GM19240 (cell line): ENCODE measurements at regions not wholly inside any gene's neighbourhood (a gene's known extent, or its start where the extent isn't known, plus 50 kb on each side); places are given as distances from the start of the nearest gene placed in this dataset.
"Not testable (repeated sequence)": the region's sequence is repeated elsewhere in the genome, so short reads cannot be mapped to it uniquely, and the experiment has no call there.

Experiments
- DNase-seq: peaks from one replicate; pipeline ENCODE4 v3.0.0; 2011; ENCODE audit warnings: low spot score; ENCODE audit not compliant: insufficient read length

DNA sequence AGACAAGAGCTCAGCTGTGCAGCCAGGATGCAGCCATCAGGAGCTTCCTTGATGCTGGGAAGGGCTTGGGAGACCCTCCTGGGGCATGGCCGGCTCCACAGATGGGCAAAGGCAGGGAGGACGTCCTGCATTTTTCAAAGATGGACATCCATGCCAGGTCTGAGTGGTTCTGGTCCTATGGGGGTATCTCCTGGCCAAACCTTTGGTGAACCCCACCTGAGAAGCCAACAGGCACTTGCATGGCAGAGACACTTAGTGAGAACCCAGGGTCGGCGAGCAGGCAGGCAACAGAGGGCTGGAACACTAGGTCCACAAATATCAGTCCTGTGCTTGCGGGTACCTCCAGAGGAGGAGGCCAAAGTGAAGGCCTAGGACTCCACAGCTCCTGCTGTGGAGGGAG lies 70.0 kb downstream of the KCTD15 start:
- DNase-seq = no peak

DNA sequence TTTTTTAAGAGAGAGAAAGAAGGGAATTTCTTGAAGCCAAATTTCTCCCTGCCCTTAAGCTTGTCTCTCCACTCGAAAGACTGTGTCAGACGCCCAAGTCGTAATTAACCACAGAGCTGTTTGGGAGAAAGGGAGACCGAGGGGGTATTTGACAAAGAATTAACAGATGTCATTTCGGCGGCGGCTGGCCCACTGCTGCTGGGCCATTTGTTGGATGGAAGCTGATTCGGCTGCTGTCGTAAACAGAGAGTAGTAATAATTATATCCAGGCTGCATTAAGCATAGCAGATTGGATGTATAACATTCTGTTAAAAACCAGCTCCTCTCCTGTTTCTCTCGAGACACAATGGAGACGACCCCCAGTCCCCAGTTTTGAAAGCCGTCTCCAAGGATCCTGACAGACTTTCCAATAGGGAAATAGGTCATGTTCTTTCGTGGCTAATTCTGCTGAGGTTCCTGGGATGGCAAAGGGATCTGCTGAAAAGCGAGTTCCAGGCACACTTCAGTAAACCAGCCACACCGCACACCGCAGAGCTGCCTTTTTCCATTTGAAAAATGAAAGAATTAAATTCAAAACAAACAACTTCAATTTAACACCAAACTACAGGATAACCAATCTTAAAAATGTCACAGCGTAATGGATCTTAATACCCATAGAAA lies 71.5 kb downstream of the KCTD15 start:
- no peak for DNase-seq

DNA sequence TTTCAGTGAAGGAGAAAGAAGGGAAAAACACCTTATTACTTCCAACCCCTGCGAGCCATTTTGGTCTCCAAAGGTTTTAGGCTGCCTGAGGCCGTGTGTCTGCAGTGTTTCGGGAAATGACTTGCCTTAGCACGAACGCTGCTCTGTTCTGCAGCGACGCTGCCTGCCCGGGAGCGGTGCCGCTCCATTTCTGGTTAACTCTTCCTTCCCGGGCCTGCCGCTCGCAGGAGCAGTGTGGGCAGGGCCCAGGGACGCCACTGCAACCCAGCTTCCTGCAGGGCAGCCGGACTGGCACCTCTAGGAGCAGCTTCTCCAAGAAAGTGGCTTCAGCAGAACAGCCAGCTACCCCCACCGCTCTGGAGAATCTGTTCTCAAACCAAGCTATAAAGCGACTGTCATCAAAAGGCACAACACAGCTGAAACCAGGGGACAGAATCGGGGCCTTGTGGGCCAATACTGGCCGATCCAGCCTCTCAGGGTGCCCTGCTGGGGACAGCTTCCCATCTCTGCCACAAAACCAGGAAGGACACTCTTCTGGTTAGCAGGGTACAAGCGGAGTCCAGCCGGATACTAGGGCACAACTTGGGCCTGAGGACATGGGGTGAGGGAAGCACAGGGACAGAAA lies 72.2 kb downstream of the KCTD15 start:
- no peak for DNase-seq

DNA sequence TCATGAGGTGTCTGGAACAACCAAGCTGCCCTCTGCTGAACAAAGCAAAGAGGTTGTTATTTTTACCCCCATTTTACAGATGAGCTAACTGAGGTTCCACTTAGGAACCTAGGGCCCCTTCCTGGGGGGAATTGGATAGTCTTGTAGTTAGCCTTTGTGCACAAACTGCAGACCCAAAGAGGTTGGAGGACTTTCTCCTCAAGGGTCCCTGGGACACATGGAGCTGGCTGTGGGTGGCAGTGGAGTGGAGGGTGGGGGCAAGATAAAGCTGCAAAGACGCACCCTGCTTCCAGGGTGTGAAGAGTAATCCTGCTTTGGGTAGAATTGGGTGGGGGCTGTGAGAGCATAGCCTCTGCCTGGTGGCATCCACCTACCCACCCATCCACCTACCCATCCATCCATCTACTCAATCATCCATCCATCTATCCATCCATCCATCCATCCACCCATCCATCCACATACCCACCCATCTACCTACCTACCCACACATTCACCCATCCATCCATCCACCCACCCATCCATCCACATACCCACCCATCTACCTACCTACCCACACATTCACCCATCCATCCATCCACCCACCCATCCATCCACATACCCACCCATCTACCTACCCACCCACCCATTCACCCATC lies 73.7 kb downstream of the KCTD15 start:
- DNase-seq = not testable (repeated sequence)

DNA sequence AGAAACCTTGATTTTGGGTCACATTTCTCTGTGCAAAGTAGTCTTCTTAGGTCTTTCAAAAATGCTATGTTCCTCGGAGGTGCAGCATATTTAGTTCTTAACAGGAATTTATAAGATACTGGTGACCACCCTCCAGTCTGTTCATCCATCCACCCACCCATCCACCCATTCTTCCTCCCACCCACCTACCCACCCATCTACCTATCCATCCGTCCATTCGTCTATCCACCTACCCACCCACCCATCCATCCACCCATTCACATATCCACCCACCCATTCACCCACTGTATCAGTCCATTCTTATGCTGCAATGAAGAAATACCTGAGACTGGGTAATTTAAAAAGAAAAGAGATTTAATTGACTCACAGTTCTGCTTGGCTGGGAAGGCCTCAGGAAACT lies 74.9 kb downstream of the KCTD15 start:
- no peak for DNase-seq

DNA sequence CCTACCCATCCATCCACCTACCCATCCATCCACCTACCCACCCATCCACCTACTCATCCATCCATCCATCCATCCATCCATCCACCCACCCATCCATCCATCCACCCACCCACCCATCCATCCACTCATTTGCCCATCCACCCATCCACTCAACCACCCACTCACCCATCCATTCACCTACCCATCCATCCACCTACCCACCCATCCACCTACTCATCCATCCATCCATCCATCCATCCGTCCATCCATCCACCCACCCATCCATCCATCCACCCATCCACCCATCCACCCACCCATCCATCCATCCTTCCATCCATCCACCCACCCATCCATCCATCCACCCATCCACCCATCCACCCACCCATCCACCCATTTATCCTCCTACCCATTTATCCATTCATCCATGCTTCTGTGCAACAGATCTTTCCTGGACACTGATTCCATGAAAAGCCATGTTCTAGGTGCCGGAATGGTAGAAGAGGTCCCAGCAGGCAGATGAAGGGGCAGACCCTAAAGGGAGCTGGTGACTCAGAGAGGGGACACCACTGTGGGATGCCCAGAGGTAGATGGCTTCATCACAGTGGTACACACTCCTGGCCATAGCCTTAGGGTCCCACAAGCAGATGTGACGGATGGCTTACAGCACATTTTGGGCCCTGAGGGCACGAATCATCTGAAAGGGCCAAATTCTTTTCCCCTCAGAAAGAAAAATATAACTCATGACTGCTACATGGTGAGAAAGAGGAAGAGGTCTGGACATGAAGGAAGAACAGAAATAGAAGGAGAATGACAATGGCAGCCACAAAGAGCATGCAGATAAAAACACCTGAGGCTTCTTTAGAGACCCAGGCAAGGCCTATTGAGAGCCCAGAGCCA lies 76.0 kb downstream of the KCTD15 start:
- no peak for DNase-seq

DNA sequence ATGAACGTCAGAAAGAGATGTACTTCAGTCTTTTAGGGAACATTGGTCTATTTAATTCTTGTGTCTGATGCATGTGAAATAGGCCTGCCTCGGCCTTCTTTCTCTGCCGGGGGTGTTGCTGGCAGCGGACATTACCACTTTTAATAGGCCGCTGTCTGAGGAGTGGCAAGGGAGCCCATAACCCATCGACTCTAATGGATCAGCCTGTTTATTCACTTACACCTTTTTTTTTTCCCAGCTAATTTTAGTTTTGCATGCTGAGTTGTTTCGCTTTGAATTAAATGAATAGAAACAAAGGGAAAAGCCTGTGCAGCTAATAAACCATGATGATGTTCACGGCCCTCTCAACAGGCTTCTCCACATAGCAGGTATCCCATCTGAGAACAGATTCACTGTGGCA lies 78.4 kb downstream of the KCTD15 start:
- DNase-seq = no peak

DNA sequence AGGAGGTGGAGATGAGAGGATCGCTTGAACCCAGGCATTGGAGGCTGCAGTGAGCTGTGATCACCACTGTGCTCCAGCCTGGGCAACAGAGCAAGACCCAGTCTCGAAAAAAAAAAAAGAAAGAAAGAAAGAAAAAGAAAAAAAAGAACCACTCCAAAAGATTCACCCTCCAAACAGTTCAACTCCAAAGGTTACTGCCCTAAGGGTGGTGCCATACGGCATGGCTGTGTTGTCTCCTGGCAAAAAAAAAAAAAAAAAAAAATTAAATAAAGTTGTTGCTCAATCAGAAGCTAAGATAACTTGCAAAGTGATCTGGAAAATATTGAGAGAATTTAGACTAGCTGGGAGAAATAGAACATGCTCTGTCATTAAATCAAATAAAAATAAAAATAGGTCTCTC lies 79.5 kb downstream of the KCTD15 start:
- DNase-seq = no peak

DNA sequence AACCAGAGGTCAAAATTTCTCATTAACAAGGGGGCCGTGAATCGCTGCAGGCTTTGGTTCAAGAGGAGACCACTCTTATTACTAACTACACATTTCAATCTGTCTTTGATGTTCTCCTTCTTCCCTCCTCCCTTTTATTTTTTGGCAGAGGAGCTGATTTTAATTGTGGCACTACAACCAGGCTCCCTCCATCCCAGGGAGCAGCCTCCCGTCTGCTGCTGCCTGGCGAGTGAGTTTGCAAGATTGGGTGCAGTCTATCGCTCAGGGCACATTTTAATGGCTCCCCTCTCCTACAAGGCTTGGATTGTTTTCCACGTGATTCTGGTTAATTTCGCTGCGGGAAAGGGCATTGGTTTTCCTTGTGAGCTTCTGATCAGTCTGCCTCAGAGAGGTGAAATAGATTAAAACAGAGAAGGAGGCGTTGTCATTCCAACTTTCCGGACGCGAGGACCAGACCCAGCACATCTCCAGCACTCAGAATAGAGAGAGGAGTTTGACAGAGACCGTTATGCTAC lies 81.4 kb downstream of the KCTD15 start:
- no peak for DNase-seq

DNA sequence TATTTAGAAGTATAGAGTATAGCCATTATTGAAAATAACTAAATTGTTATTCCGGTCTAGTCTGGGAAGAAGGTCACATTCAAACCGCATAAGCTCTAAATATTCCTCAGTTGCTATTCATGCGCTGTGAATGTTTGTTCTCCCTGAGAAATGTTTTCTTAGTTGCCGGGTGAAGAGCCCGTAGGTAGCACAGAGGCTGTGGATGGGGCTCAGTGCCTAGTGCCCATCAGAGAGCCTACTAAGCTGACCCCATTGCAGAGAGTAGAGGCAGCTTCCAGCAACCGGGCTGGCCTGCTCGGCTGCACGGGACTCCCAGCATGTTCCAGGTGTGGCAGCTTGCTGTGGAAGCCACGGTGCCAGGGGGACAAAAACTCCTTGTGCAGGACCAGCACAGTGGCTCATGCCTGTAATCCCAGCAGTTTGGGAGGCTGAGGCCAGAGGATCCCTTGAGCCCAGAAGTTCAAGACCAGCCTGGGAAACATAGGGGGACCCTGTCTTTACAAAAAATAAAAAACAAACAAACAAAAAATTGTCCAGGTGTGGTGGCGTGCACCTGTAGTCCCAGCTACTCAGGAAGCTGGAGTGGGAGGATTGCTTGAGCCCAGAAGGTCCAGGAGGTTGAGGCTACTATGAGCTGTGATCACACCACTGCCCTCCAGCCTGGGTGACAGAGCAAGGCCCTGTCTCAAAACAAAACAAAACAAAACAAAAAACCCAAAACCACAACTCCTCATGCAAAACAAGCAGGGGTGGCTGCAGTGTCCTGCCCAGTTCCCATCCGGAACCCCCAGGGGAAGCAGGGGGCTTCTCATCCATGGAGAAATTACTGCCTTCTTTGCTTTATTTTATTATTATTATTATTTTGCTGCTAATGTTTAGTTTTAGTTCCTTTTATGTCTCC lies 82.5 kb downstream of the KCTD15 start:
- no peak for DNase-seq

DNA sequence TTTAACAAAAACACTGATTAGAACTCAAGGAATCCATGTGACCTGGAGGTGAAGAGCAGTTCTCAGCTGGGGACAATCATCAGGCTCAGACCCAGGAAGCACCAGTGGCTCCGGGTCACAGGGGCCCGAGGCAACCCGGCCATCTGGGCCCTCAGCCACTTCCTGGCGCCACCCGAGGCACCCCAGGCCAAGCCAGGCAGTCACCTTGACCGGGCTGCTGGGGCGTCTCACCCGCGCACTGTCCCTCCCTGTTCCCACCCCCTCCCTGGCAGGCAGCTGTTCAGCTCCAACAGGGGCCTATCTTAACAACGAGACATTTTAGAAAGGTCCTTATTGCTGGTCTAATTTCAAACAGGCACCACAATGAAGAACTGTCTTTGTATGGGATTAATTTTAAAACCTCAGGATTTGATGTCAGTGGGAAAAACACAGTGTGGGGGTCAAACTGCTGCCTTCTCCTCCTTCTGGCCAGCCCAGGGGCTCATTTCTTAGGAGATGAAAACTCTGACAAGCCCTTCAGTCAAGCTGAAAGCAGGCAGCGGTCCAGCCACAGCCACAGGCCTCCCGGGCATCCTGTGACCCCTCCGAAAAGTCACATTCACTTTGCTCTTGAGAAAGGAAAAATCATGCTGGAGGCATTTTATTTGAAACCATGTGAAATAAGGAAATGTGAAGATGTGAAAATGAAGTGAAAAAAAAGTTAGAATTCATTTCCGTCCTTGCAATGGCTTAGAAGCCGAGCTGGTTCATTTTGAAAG lies 83.3 kb downstream of the KCTD15 start:
- DNase-seq = no peak

DNA sequence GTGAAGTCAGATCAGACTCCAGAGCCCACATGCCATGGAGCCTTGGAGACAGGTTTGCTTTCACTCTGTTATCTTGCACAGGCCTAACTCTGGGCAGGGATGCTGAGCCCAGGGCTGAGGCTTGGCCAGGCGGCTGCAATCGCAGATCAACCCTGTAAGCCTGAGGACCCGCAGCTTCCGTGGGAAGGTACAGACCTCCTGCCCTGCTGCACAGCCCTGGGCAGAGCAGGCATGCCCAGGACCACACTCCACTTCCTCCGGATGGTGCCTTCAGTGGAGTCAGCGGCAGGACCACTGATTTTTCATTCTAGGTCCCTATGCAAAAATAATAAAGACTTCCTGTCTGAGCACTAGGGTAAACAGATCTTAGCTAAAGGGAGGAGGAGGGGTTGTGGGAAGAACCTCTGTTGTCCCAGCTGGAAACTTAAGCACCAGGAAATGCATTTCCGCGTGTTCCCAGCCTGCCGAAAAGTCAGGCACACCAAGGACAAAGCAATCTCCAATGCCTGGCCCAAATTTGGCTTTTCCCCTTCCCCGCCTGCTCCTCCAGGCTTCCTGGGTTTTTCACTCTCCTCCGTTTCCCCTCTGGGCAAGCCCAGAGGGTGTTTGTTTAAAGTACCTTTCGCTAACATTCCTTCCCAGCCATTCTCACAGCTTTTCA lies 87.3 kb downstream of the KCTD15 start:
- DNase-seq = no peak

DNA sequence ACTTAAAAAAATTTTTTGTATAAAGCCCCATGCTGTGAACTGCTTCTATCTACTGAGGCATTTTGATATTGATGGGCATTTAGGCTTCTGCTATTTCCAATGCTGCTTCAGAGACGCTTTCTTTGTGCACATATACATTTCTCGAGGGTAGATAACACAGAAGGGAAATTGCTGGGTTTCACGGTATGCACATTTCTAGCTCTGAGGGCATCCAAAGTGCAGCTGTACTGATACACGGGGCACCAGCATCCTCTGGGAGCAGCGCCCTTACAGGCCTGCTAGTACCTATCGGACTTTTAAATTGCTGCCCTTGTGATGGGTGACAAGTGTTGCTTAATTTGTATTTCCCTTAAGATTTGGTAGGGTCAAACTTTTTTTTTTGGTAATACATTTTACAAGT lies 88.6 kb downstream of the KCTD15 start:
- no peak for DNase-seq

DNA sequence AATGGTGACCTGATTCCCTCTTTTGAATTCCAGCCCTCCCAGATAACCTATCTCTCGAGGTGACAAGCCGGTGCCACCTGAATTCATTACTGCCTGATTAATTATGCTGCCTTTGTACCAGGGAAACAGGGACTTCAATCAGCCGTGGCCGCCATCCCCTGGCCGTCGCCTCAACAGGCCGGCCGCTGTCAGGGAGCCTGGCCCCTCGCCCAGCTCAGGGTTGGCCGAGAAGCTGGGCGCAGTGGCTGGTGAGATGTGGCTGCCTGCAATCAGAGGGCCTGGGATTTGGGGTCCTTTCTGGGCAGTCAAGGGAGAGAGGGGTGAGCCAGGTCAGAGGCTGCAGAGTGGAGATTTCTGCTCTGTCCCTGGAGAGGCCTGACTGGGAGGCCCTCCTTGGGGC lies 91.2 kb downstream of the KCTD15 start:
- no peak for DNase-seq

DNA sequence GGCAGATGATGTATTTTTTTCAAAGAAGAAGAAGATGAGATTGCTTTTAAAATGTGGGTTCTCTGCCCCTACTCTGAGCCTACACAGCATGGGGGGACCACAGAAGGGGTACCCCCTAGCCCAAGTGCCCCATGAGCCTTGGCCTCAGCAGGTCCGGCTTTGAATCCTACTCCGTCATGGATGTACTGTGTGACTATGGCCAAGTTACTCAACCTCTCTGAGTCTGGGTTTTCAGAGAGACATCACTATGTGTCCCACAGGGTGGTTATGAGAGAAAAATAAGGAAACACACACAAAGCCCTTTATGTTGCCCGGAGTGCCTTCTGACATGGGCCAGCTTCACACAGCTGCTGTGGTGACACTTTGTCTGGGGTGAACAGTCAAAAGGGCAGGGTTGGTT lies 92.0 kb downstream of the KCTD15 start:
- DNase-seq = no peak

DNA sequence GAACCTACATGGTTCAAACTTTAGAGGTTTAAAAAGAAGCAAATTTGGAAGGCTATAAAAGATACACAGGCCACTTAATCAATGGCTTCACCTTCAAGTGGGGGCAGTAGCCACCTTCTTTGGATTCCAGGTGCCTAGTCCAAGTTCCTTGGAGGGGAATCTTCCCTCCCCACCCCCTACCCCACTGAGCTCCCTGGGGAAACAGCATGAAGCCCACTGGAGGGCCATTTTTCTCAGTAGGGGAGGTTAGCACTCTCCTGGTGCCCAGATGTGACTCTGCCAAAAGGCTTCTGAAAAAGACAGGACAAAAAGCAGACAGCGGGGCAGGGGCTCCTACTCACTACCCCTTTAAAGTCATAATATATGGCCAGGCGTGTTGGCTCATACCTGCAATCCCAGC lies 93.9 kb downstream of the KCTD15 start:
- no peak for DNase-seq

DNA sequence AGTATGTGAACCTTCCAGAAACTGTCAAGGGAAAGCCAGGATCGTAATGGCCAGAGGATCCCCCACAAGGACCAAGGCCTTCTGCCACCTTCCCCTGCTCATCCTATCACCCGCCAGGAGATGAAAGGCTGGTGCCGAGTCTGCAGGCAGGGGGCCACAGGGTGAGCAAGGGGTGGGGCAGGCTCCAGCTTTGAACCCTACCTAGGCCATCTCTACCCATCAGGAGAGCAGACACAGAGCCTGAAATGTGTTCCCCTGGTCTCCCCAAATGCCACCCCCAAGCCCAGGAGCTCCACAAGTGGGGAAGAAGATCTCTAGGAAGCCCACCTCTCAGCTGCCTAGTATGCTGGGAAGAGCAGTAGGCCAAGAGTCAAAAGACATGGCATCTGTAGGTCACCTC lies 95.1 kb downstream of the KCTD15 start:
- no peak for DNase-seq

DNA sequence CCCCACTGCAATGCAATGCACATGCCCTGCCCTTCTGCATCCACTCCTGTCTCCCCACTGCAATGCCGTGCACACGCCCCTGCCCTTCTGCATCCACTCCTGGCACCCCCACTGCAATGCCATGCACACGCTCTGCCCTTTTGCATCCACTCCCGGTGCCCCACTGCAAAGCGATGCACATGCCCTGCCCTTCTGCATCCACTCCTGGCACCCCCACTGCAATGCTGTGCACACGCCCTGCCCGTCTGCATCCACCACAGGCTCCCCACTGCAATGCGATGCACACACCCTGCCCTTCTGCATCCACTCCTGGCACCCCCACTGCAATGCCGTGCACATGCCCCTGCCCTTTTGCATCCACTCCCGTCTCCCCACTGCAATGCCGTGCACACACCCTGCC lies 98.1 kb downstream of the KCTD15 start:
- no peak for DNase-seq

DNA sequence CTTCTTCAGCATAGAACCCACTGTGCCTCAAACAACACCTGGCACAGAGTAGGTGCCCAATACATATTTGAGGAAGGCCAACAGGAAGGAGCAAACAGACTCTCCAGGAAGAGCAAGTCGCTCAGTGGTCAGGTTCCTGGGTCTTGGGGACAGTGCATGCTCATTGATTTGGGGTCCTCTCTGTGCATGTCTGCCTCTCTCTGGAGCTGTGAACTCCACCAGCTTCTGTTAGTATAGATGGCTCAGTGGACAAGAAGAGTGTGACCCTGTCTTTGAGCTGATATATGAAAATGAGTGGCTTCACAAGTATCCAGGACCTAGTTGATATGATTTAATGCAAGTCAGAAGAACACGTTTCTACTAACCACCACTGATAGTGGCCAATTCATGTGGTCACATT lies 98.7 kb downstream of the KCTD15 start:
- DNase-seq = no peak
